MV-4-11 (cell line): ENCODE measurements at regions not wholly inside any gene's neighbourhood (a gene's known extent, or its start where the extent isn't known, plus 50 kb on each side); places are given as distances from the start of the nearest gene placed in this dataset.
"Not testable (repeated sequence)": the region's sequence is repeated elsewhere in the genome, so short reads cannot be mapped to it uniquely, and the experiment has no call there.

Experiments
- DNase-seq: peaks from one replicate; lab custom pipeline; 2025; lab: John Stamatoyannopoulos, UW

DNA sequence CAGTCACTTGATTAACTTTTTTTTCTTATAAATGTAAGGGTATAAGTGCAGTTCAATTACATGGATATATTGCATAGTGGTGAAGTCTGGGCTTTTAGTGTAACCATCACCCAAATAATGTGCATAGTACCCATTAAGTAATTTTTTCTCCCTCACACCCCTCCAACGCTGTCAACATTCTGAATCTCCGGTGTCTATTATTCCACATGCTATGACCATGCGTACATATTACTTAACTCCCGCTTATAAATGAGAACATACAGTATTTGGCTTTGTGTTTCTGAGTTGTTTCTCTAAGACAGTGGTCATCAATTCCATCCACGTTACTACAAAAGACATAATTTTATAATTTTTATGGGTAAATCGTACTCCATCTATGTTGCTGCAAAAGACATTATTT, 1191.1 kb downstream of the NCAM2 start:
- DNase-seq: no peak

DNA sequence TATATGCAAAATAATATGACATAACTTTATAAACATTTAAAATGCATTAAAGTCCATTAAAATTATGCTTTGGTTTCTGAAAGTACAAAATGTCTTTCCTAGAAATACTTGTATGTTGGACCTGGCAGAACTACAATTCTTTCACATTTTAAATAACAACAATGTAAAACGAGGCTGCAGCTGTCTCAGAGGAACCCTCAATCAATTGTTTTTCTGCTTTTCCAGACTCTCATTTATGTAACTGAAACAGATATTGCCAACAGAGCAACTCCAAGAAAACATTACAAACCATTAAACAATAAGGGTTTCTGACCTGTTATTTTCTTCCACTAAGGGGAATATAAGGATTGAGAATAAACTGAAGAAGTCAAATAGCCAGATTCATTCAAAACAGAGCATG, 1193.4 kb downstream of the NCAM2 start:
- no peak for DNase-seq

DNA sequence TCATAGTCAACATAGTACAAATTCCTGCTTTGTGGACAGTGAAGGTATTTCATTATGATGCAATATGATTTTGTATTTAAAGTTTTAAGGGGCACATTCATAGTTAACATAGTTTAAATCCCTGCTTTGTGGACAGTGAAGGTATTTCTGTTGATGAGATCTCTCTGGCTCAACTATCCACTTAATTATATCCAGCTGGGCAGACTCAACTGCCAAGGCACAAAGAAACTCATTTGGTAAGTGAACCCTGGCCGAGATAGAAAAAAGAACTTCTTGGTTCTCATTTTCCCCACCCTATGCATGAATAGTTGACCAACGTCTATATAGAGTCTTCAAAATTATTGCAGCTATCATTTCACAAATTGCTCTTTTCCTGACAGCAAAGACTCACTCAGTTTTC, 1194.6 kb downstream of the NCAM2 start:
- no peak for DNase-seq

DNA sequence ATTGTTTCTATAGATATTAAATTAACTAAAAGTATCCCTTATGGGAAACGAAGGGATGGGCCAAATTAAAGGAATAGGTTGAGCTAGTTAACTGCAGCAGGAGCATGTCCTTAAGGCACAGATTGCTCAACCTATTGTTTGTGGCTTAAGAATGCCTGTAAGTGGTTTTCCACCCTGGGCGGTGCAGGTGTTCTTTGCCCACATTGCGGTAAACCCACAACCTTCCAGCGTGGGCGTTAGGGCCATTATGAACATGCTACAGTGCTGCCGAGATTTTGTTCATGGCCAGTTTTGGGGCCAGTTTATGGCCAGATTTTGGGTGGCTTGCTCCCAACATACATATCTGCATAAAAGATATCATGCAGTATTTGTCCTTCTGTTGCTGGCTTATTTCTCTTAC, 1196.8 kb downstream of the NCAM2 start:
- not testable (repeated sequence) for DNase-seq

GRCh38 chr21:22200378-22201092, 1202.3 kb downstream of the NCAM2 start:
- DNase-seq: no peak

DNA sequence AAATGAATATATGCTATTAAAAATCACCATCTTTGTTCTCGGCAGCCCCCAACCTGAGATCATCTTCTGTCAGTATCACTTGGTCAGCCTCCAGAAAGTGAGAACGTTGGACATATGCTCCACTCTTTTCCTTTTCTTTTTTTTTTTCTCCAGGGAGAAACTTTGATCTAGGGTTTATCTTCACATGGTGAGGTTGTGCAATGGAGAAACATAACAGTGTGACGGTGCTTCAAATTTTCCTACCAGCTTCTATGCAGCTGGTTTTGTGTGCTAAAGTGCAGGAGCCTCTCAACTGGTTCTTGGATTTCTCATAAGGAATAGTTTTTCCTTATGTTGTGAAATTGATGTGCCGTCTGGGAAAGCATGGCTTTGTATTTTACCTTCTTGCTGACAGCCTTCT, 1202.9 kb downstream of the NCAM2 start:
- DNase-seq: no peak

DNA sequence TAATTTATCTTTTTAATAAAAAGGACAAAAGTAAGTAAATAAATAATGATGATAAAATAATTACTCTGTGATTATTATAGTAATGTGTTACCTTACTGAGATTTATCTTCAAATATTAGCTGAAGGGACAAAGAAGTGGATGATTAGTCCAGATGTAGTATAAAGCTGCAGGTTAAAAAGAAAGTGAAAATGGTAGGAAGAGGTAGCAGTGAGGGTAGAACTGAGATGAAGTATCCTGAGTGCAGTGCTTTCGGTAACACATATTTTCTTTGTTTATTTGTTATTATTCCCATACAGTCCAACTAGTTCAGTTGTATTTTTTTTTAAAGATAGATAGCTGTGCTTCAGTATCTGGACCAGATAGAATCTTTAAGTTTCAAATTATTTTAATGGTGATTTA, 1203.5 kb downstream of the NCAM2 start:
- no peak for DNase-seq

DNA sequence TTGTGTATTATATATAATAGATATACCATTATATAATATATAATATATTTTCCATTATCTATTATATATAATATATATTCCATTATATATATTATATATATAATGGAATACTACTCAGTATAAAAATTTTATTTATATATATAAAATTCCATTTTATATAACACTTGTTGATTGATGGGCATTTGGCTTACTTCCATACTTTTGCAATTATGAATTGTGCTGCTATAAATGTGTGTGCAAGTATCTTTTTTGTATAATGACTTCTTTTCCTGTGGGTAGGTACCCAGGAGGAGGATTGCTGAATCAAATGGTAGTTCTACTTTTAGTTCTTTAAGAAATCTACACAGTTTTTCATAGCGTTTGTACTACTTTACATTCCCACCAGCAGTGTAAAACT, 1211.1 kb downstream of the NCAM2 start:
- no peak for DNase-seq

DNA sequence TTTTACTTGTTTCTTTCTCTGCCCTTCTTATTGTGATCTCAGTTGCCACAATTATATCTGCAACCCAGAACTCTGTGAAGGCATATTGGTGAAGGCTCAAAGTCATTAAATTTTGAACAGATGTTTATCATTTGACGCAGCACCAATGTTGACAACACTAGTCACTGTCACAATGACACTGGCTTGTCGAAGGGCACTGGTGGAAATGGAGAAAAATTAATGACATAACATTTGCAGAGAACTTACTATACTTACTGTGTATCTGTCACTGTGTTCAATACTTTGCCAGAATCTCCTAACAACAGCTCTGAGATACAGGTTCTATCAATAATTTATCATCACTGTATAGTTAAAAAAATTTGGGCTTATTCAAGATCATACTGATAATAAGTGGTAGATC, 1213.7 kb downstream of the NCAM2 start:
- no peak for DNase-seq

- peak; percentile 44 for DNase-seq
These were observed 1225.2 kb downstream of the NCAM2 start for GRCh38 chr21:22223385-22223784.

- peak; percentile 50 for DNase-seq
These were observed 1226.1 kb downstream of the NCAM2 start for GRCh38 chr21:22224261-22224660.

GRCh38 chr21:22225299-22225698, 1227.1 kb downstream of the NCAM2 start:
- no peak for DNase-seq

DNA sequence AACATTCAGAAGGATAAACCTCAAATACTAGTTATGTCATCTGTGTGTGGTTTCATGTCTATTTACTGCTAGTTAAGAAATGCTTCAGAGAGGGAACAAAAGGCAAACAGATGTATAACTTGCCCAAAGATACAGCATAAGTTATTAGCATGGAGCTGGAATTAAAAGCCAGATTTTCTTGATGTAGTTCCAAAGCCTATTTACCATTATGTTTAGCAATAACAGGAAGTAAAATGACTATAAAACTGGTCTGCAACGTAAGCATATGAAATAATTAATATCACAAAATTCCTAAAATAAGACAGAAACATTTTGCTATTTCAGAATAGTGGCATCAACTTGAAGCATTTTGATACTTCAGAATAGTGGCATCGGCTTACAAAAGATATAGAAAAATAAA, 1232.8 kb downstream of the NCAM2 start:
- no peak for DNase-seq

GRCh38 chr21:22235866-22236590, 1237.8 kb downstream of the NCAM2 start:
- no peak for DNase-seq

DNA sequence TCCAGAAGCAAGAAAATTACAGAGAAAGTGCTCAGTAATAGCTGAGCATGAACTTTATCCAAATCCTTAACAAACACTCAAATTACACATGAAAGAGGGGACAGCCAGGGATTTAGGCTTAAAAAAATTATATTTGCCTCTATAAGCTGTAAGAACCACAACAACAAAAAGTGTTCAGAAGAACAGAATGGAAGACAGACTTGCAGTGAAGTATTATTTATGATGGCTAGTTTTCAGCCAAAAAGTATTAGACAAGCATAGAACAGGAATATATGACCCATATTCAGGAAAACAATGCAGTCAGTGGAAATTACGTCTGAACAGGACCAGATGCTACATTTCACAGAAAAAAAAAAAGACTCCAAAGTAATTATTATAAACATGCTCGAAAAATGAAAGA, 1246.3 kb downstream of the NCAM2 start:
- no peak for DNase-seq

- DNase-seq: no peak
These were observed 1252.1 kb downstream of the NCAM2 start for GRCh38 chr21:22250355-22250754.

DNA sequence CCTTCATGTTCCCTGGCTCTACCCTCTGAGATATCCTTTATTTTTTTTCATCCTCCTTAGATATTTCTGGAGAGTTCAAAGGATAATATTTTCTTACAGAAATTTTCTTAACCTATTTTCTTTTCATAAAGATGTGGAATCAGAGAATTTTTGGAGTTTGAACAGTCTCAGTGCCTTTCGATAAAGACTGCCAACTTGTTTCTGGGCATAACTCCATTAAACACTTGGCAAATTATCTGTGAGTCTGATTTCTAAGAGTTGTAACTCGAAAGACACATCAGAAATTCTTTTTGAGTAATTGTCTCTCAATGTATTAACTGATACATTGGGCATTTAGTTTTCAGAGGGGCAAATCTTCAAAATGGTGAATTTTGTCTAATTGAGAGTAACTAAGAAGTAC, 1255.6 kb downstream of the NCAM2 start:
- no peak for DNase-seq

GRCh38 chr21:22258821-22259220, 1260.6 kb downstream of the NCAM2 start:
- DNase-seq: no peak

DNA sequence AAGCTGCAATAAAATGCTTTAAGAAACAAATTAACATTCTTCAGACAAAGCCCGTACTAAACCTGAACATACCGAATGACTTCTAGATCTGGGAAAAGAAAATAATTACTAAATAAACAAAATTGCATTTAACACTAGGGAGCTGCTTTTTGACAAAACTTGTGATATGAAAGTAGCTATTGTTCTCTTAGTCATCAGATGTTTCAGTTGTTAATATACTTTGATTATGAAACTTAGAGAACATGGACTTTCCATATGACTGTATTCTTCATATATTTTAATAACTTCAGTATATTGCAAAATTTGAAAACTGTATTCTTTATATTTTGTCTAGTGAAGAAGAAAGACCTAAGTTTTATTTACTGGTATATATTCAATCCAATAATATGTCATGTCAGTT, 1262.1 kb downstream of the NCAM2 start:
- DNase-seq: no peak

DNA sequence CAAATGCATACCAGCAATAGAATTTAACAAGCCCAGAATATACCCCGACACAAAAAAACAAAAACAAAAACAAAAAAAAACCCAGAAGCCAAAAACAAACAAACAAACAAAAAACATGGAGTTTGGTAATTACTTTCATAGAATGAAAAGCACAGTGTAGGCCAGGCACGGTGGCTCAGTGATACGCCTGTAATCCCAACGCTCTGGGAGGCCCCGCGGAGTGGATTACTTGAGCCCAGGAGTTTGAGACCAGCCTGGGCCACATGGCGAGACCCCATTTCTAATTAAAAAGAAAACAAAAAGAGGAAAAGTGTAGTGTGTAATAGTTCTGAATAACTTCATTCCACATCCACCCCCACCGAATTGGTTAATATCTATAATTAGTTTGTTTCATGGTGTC, 1265.7 kb downstream of the NCAM2 start:
- no peak for DNase-seq

DNA sequence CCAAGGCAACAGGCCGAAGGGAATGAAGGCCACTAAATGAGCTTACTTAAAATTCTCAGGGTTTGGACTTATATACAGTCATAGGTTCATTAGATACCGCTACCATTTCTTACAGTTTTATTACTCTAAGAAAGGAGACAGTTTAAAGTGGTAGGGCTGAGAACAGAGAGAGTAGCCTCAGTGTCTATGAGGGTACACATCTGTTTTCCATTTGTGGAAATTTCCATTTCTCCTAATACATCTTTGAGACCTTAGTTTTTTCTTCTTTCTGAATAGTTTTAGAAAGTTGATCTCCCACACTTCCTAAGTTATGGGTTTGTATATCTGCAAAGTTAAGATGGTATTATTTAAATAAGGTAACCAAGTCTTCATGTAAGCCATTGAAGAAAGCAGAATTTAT, 1279.1 kb downstream of the NCAM2 start:
- DNase-seq: no peak

GRCh38 chr21:22278366-22278765, 1280.2 kb downstream of the NCAM2 start:
- DNase-seq: no peak

DNA sequence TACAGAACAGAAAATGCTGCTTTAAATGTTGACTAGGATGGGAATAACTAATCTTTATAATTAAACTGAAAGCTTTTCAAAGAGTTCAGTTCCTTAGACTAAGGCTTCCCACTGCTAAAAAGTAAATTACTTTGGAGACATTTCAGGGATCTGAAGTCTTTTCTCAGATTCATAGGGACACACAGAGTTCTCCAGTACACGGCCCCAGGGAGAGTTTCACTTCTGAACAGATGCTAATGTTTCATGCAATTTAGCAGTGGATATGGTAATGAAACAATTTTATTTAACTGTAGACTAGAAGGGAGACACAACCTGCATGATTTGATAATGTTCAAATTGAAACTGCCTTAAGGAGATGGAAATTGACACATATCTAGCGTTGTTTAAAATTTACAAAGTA, 1282.6 kb downstream of the NCAM2 start:
- no peak for DNase-seq
